KMS-11 (cell line): ENCODE measurements at regions not wholly inside any gene's neighbourhood (a gene's known extent, or its start where the extent isn't known, plus 50 kb on each side); places are given as distances from the start of the nearest gene placed in this dataset.

ENCODE experiments used
- H2AFZ ChIP-seq: fragments of 200-600 bp; sonication (generic); 2 replicates; pipeline ENCODE4 v1.6.1; 2016; ENCODE audit warnings: antibody characterized with exemption, mixed run types, low read depth
- H3K27ac ChIP-seq: fragments of 200-600 bp; sonication (generic); 2 replicates; pipeline ENCODE4 v1.6.1; 2016; ENCODE audit warnings: mild to moderate bottlenecking, mixed run types
- H3K27me3 ChIP-seq: fragments of 200-600 bp; sonication (generic); 2 replicates; pipeline ENCODE4 v1.6.1; 2017; ENCODE audit warnings: mild to moderate bottlenecking, low read depth, mixed run types, moderate library complexity; ENCODE audit not compliant: insufficient read depth
- H3K36me3 ChIP-seq: fragments of 200-600 bp; sonication (generic); 2 replicates; pipeline ENCODE4 v1.6.1; 2017; ENCODE audit warnings: mild to moderate bottlenecking, mixed run types; ENCODE audit not compliant: insufficient read depth
- H3K4me1 ChIP-seq: fragments of 200-600 bp; sonication (generic); 2 replicates; pipeline ENCODE4 v1.6.1; 2016; ENCODE audit warnings: mild to moderate bottlenecking, low read depth, mixed run types; ENCODE audit not compliant: poor library complexity, severe bottlenecking
- H3K4me2 ChIP-seq: fragments of 200-600 bp; sonication (generic); 2 replicates; pipeline ENCODE4 v1.7.0; 2016; ENCODE audit warnings: mild to moderate bottlenecking, mixed run types
- H3K4me3 ChIP-seq: fragments of 200-600 bp; sonication (generic); IDR thresholded peaks from 2 replicates; pipeline ENCODE4 v1.6.1; 2017; ENCODE audit warnings: low read depth, low read length, mixed read lengths; ENCODE audit not compliant: insufficient read depth
- H3K79me2 ChIP-seq: fragments of 200-600 bp; sonication (generic); 2 replicates; pipeline ENCODE4 v1.6.1; 2016; ENCODE audit warnings: low read depth, mixed run types; ENCODE audit not compliant: insufficient read depth
- H3K9ac ChIP-seq: fragments of 200-600 bp; sonication (generic); 2 replicates; pipeline ENCODE4 v1.6.1; 2016; ENCODE audit warnings: mild to moderate bottlenecking, mixed run types
- H4K20me1 ChIP-seq: fragments of 200-600 bp; sonication (generic); 2 replicates; pipeline ENCODE4 v1.6.1; 2016; ENCODE audit warnings: mild to moderate bottlenecking, mixed run types; ENCODE audit not compliant: insufficient read depth
- CTCF ChIP-seq: fragments of 200-600 bp; sonication (generic); conservative IDR thresholded peaks from 2 replicates; pipeline ENCODE4 v1.6.1; 2017; ENCODE audit warnings: low read depth, mild to moderate bottlenecking, antibody characterized with exemption, low read length, moderate library complexity, mixed read lengths

DNA sequence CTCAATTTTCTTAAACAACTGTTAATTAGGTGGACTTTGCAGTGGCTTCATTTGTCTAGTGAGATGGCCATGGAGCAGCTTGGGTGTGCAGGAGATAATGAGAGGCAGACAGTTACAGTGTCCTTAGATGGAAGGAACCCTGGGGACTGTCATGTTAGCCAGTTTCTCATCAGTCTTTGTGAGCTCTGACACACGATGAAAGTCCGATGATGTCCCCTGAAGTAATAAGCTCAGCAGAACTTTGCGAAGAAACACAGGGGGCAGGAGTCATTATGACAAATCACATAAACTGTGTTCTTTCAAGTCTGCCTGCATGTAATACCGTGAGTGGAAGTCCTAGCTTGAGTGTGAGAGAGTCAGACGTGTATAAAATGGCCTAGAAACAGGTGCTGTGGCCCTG is 201.8 kb downstream of the DRD1 start:
- no peak overlapping the region for H3K27ac ChIP-seq
- no peak overlapping the region for H2AFZ ChIP-seq
- H3K27me3 ChIP-seq: no peaks in the 10 kb centered on the region
- H3K9ac ChIP-seq: no peak overlapping the region
- H4K20me1 ChIP-seq: no peaks in the 10 kb centered on the region
- H3K36me3 ChIP-seq: no peaks in the 10 kb centered on the region
- H3K4me3 ChIP-seq: no peak overlapping the region
- H3K4me2 ChIP-seq: no peak overlapping the region
- no peaks in the 10 kb centered on the region for H3K4me1 ChIP-seq
- no peak for TF ChIP-seq CTCF
- no peaks in the 10 kb centered on the region for H3K79me2 ChIP-seq

- Histone ChIP-seq H3K27me3 (no peaks in the 10 kb centered on the region), H4K20me1 (no peaks in the 10 kb centered on the region), H3K9ac (no peak overlapping the region), H3K4me3 (no peak overlapping the region), H3K4me2 (no peak overlapping the region), H3K79me2 (no peaks in the 10 kb centered on the region), H2AFZ (no peak overlapping the region), H3K27ac (no peak overlapping the region), H3K36me3 (no peaks in the 10 kb centered on the region), H3K4me1 (no peaks in the 10 kb centered on the region)
- no peak for TF ChIP-seq CTCF
Observed at GRCh38 chr5:175238326-175238725, 205.7 kb downstream of the DRD1 start.

GRCh38 chr5:175236176-175236575 is 207.8 kb downstream of the DRD1 start:
- H2AFZ ChIP-seq: no peak overlapping the region
- H3K27ac ChIP-seq: no peak overlapping the region
- no peaks in the 10 kb centered on the region for H3K27me3 ChIP-seq
- H3K4me1 ChIP-seq: no peaks in the 10 kb centered on the region
- no peak overlapping the region for H3K4me2 ChIP-seq
- TF ChIP-seq CTCF: no peak
- H3K79me2 ChIP-seq: no peaks in the 10 kb centered on the region
- no peaks in the 10 kb centered on the region for H3K36me3 ChIP-seq
- H4K20me1 ChIP-seq: no peaks in the 10 kb centered on the region
- H3K4me3 ChIP-seq: no peak overlapping the region
- H3K9ac ChIP-seq: no peak overlapping the region

GRCh38 chr5:175235251-175235960 is 208.6 kb downstream of the DRD1 start:
- no peaks in the 10 kb centered on the region for H3K36me3 ChIP-seq
- no peak overlapping the region for H3K4me2 ChIP-seq
- no peaks in the 10 kb centered on the region for H3K79me2 ChIP-seq
- no peaks in the 10 kb centered on the region for H4K20me1 ChIP-seq
- H2AFZ ChIP-seq: no peak overlapping the region
- H3K27ac ChIP-seq: no peak overlapping the region
- no peak overlapping the region for H3K4me3 ChIP-seq
- H3K4me1 ChIP-seq: no peaks in the 10 kb centered on the region
- no peaks in the 10 kb centered on the region for H3K27me3 ChIP-seq
- H3K9ac ChIP-seq: no peak overlapping the region
- TF ChIP-seq CTCF: no peak
